Testis (tissue), 2 donors: ENCODE measurements at regions not wholly inside any gene's neighbourhood (a gene's known extent, or its start where the extent isn't known, plus 50 kb on each side); places are given as distances from the start of the nearest gene placed in this dataset.

Experiments
- DNase-seq: peaks from one replicate; pipeline ENCODE4 v3.0.0-alpha.2; 2019
- H3K27ac ChIP-seq, 2 donors: fragments of 200-600 bp; sonication (generic); one replicate each; pipeline ENCODE4 v1.5.1; 2019
- H3K27me3 ChIP-seq: fragments of 200-600 bp; sonication (generic); one replicate; pipeline ENCODE4 v1.5.1; 2019
- H3K36me3 ChIP-seq: fragments of 200-600 bp; sonication (generic); one replicate; pipeline ENCODE4 v1.5.1; 2017; ENCODE audit warnings: low read depth; ENCODE audit errors: missing control alignments
- H3K4me1 ChIP-seq: fragments of 200-600 bp; sonication (generic); one replicate; pipeline ENCODE4 v1.5.1; 2019
- H3K4me3 ChIP-seq, 2 donors: fragments of 200-600 bp; sonication (generic); one replicate each; pipeline ENCODE4 v1.5.1; 2017 to 2019
- H3K9me3 ChIP-seq: fragments of 200-600 bp; sonication (generic); one replicate; pipeline ENCODE4 v1.5.1; 2017
- POLR2A ChIP-seq: fragments of 450-650 bp; IDR thresholded peaks from one replicate; pipeline ENCODE4 v1.6.1; 2017; ENCODE audit warnings: antibody characterized with exemption, mild to moderate bottlenecking, moderate library complexity
- WGBS, 2 donors: methylation state at CpG; one replicate each; pipeline ENCODE4 v1.1.5; 2018; 5-methylcytosine and 5-hydroxymethylcytosine counted together
- intact Hi-C: fragments of 100-400 bp; cut with DNase I; formaldehyde crosslinking; loops from one replicate; pipeline ENCODE4 v1.15.1; 2023; ENCODE audit warnings: low total_unique reads
- TF ChIP-seq, protein P1 (sequence below), 3 experiments: fragments of 450-650 bp in 2 of 3; fragments of 200-600 bp in 1 of 3; sonication (generic) in 1 of 3; IDR thresholded peaks; one replicate each; pipeline ENCODE4 v1.5.1; 2016 to 2019; ENCODE audit warnings: antibody characterized with exemption in 3 of 3, mild to moderate bottlenecking in 2 of 3, moderate library complexity in 1 of 3

DNA sequence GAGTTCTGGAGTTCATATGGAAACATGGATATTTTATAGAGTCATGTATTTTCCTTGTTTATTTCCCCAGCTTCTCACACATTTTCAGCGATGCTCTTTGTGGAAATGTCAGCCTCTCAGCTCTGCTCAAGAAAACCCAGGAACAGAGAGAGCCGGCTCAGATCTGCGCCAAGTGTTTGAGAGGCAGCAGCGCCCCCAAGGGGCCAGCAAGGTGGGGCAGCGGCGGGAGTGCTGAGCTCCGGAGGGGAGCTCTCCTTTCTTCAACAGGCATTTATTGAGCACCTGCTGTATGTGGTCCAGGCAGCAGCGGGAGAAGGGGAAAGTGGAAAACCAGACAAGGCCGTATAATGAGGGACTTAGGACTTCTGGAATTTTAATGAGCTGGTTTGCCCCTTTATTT is 421.1 kb upstream of the C16orf82 start:
- intact Hi-C loops, result no loop called here
- Histone ChIP-seq H3K4me1 (no peaks in the 10 kb centered on the region), H3K27ac (no peak overlapping the region), H3K36me3 (no peaks in the 10 kb centered on the region), H3K4me3 (no peak overlapping the region), H3K9me3 (no peaks in the 10 kb centered on the region), H3K27me3 (no peaks in the 10 kb centered on the region)
- peak; percentile 66 for DNase-seq
- TF ChIP-seq, protein P1, sequence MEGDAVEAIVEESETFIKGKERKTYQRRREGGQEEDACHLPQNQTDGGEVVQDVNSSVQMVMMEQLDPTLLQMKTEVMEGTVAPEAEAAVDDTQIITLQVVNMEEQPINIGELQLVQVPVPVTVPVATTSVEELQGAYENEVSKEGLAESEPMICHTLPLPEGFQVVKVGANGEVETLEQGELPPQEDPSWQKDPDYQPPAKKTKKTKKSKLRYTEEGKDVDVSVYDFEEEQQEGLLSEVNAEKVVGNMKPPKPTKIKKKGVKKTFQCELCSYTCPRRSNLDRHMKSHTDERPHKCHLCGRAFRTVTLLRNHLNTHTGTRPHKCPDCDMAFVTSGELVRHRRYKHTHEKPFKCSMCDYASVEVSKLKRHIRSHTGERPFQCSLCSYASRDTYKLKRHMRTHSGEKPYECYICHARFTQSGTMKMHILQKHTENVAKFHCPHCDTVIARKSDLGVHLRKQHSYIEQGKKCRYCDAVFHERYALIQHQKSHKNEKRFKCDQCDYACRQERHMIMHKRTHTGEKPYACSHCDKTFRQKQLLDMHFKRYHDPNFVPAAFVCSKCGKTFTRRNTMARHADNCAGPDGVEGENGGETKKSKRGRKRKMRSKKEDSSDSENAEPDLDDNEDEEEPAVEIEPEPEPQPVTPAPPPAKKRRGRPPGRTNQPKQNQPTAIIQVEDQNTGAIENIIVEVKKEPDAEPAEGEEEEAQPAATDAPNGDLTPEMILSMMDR (IDR thresholded peaks at IDR 0.05), result peak in 1 of 3 experiments; percentile 39
- TF ChIP-seq POLR2A, result no peak
- WGBS, 2 donors, result 9 to 14% methylated on average over 9 of the region's 9 CpGs

DNA sequence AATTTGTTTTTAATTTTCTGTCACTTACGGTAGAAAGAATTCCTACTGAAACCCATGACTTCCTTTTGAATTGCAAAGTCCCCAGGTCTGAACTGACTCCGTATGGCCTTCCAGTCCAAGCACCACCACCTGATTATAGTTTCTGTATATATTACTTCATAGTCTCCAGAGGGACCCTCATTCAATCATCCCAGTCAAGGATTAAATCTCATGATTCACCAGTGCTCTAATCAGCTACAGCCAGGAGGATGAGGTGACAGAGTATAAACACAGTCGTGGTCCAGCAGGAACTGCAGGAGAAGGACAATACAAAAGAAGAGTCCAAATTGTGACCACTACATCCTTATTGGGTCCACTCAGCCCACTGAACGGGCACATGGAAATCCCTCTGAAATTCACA is 418.9 kb upstream of the C16orf82 start:
- intact Hi-C loops, result no loop called here
- WGBS, 2 donors, result 83 to 92% methylated on average over 4 of the region's 4 CpGs
- no peaks in the 10 kb centered on the region for H3K36me3 ChIP-seq
- no peaks in the 10 kb centered on the region for H3K4me1 ChIP-seq
- H3K9me3 ChIP-seq, result no peaks in the 10 kb centered on the region
- TF ChIP-seq POLR2A, result no peak
- TF ChIP-seq, protein P1 (IDR thresholded peaks at IDR 0.05), result no peak
- H3K4me3 ChIP-seq, result no peak overlapping the region
- no peaks in the 10 kb centered on the region for H3K27me3 ChIP-seq
- DNase-seq, result no peak
- H3K27ac ChIP-seq, result no peak overlapping the region

DNA sequence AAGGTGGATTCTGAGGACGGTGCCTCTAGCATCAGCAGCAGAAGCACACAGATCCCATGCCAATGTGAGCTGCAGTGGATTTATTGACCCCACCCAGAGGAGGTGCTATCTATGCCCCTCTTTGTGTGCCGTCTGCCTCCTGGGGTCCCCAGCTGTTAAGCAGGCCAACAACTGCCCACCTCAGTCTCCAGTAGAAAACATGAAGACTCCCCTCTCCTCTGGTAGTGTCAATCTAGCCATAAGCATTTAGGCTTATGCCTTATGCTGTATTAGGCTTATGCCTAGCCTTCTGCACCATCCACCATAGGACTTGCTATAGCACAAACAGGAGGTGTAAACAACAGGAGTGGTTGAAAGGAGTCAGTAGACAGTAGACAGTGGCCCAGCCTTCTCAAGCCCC is 417.9 kb upstream of the C16orf82 start:
- no peak for TF ChIP-seq POLR2A
- TF ChIP-seq, protein P1 (IDR thresholded peaks at IDR 0.05), result no peak
- WGBS, 2 donors, result 33 to 70% methylated on average over 1 to 2 of the region's 2 CpGs
- no peaks in the 10 kb centered on the region for H3K36me3 ChIP-seq
- no peaks in the 10 kb centered on the region for H3K9me3 ChIP-seq
- H3K4me1 ChIP-seq, result no peaks in the 10 kb centered on the region
- H3K27me3 ChIP-seq, result no peaks in the 10 kb centered on the region
- DNase-seq, result no peak
- no peak overlapping the region for H3K4me3 ChIP-seq
- H3K27ac ChIP-seq, result no peak overlapping the region
- intact Hi-C loops, result no loop called here

DNA sequence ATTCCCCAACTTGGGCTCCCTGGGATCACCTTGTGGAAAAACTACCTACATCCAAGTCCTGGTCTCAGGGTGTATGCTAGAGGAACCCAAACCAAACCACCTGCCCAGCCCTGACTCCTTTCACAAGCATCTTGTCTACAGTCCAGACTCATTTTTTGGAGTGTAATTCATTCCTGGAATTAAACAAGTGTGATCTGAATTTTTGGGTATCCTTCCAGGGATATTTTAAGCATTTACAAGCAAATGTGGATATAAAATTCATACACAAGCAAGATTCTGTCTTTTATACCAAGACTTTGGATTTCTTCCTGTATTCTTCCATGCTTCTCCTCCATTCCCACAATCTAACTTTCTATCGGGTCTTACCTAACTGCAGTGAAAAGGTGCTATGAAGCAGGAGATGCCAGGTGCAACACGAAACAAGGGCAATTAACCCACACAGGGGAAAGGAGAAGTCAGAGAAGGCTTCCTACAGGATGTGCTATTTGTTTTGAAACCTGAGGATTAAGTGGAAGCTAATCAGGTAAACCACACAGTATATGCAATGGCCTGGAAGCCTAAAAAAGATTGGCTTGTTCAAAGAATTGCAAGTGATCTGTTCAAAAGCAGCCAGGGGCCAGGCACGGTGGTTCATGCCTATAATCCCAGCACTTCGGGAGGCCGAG is 417.2 kb upstream of the C16orf82 start:
- no peaks in the 10 kb centered on the region for H3K9me3 ChIP-seq
- no peak for DNase-seq
- no peaks in the 10 kb centered on the region for H3K4me1 ChIP-seq
- intact Hi-C loops, result no loop called here
- no peak overlapping the region for H3K4me3 ChIP-seq
- TF ChIP-seq, protein P1 (IDR thresholded peaks at IDR 0.05), result no peak
- no peak for TF ChIP-seq POLR2A
- no peaks in the 10 kb centered on the region for H3K36me3 ChIP-seq
- 80 to 88% methylated on average over 5 of the region's 5 CpGs for WGBS, 2 donors
- H3K27me3 ChIP-seq, result no peaks in the 10 kb centered on the region
- no peak overlapping the region for H3K27ac ChIP-seq

DNA sequence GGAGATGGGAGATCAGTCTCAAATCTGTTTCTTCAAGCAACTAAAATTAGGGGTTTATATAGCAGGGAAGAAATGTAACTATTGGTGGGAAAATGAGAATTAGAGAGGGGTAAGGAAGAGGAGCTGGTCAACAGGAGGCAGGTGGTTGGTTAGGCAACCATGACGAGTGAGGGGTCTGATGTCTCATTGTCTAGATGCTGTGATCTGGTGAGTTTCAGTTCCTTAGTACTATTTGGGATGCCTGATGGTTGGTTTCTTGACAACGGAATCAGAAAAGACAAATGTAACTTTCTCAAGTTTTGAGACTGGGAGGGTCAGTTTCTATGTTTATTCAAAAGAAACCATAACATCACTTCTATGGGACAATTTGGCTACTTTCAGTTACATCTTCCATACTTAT is 415.3 kb upstream of the C16orf82 start:
- 84% methylated on average over 2 of the region's 2 CpGs for WGBS, 2 donors
- Histone ChIP-seq H3K4me3 (no peak overlapping the region), H3K9me3 (no peaks in the 10 kb centered on the region), H3K27ac (no peak overlapping the region), H3K4me1 (no peaks in the 10 kb centered on the region), H3K36me3 (no peaks in the 10 kb centered on the region), H3K27me3 (no peaks in the 10 kb centered on the region)
- DNase-seq, result no peak
- TF ChIP-seq, protein P1 (IDR thresholded peaks at IDR 0.05), result no peak
- no peak for TF ChIP-seq POLR2A
- intact Hi-C loops, result no loop called here
